Mesenchymal stem cell (in vitro differentiated cells and primary cell): ENCODE measurements at regions not wholly inside any gene's neighbourhood (a gene's known extent, or its start where the extent isn't known, plus 50 kb on each side); places are given as distances from the start of the nearest gene placed in this dataset.

ENCODE experiments used
- DNase-seq: peaks from one replicate; pipeline ENCODE4 v3.0.0-alpha.2; 2013
- H2AFZ ChIP-seq: one replicate; pipeline ENCODE4 v1.6.1; 2013; ENCODE audit warnings: low read depth, mild to moderate bottlenecking, control low read depth, inconsistent platforms, low read length, moderate library complexity
- H2AK5ac ChIP-seq: 2 replicates; pipeline ENCODE4 v1.6.1; 2013; ENCODE audit warnings: low read length, moderate library complexity, mild to moderate bottlenecking, inconsistent platforms; ENCODE audit not compliant: severe bottlenecking
- H2BK120ac ChIP-seq: one replicate; pipeline ENCODE4 v1.6.1; 2013; ENCODE audit warnings: low read depth, mild to moderate bottlenecking, inconsistent platforms, low read length, moderate library complexity
- H2BK12ac ChIP-seq, 2 experiments: one replicate each; pipeline ENCODE4 v1.6.1; 2013; ENCODE audit warnings: inconsistent platforms in 2 of 2, low read length in 2 of 2, mild to moderate bottlenecking in 2 of 2, moderate library complexity in 2 of 2, control low read depth in 1 of 2
- H2BK15ac ChIP-seq: one replicate; pipeline ENCODE4 v1.6.1; 2013; ENCODE audit warnings: mild to moderate bottlenecking, low read depth, inconsistent platforms; ENCODE audit not compliant: poor library complexity, severe bottlenecking
- H2BK5ac ChIP-seq: 2 replicates; pipeline ENCODE4 v1.6.1; 2013; ENCODE audit warnings: low read depth, mild to moderate bottlenecking, low read length, control low read depth, inconsistent platforms; ENCODE audit not compliant: poor library complexity, severe bottlenecking
- H3K14ac ChIP-seq, 2 experiments: one replicate each; pipeline ENCODE4 v1.6.1; 2013; ENCODE audit warnings: inconsistent platforms in 2 of 2, low read length in 2 of 2, control low read depth in 1 of 2, mild to moderate bottlenecking in 1 of 2, moderate library complexity in 1 of 2
- H3K18ac ChIP-seq, 2 experiments: one replicate each; pipeline ENCODE4 v1.6.1; 2013; ENCODE audit warnings: inconsistent platforms in 2 of 2, low read length in 2 of 2, control low read depth in 1 of 2, low read depth in 1 of 2, mild to moderate bottlenecking in 1 of 2
- H3K23ac ChIP-seq, 2 experiments: one replicate each; pipeline ENCODE4 v1.6.1; 2013; ENCODE audit warnings: inconsistent platforms in 2 of 2, low read length in 2 of 2, mild to moderate bottlenecking in 2 of 2, moderate library complexity in 2 of 2, control low read depth in 1 of 2
- H3K27ac ChIP-seq: 2 replicates; pipeline ENCODE4 v1.5.1; 2013; ENCODE audit warnings: mild to moderate bottlenecking, moderate library complexity, low read length, control low read depth, inconsistent platforms; ENCODE audit not compliant: poor library complexity, severe bottlenecking
- H3K27me3 ChIP-seq, 2 experiments: 2 replicates each; pipeline versions ENCODE4 v1.6.1 to v1.7.0; 2013; ENCODE audit warnings: low read length in 2 of 2, mild to moderate bottlenecking in 2 of 2, moderate library complexity in 2 of 2, control low read depth in 1 of 2, inconsistent platforms in 1 of 2; ENCODE audit not compliant: control insufficient read depth in 1 of 2, insufficient read depth in 1 of 2
- H3K36me3 ChIP-seq, 2 experiments: 2 replicates each; pipeline versions ENCODE4 v1.6.1 to v1.7.0; 2013; ENCODE audit warnings: low read length in 2 of 2, control low read depth in 1 of 2, inconsistent platforms in 1 of 2, low read depth in 1 of 2, mild to moderate bottlenecking in 1 of 2; ENCODE audit not compliant: insufficient read depth in 2 of 2, control insufficient read depth in 1 of 2
- H3K4ac ChIP-seq, 2 experiments: one replicate each; pipeline ENCODE4 v1.6.1; 2013; ENCODE audit warnings: inconsistent platforms in 2 of 2, low read length in 2 of 2, mild to moderate bottlenecking in 2 of 2, moderate library complexity in 2 of 2, control low read depth in 1 of 2, low read depth in 1 of 2
- H3K4me1 ChIP-seq: 2 replicates; pipeline ENCODE4 v1.6.1; 2013; ENCODE audit warnings: low read depth, low read length, control low read depth; ENCODE audit not compliant: control insufficient read depth, insufficient read depth
- H3K4me2 ChIP-seq: 2 replicates; pipeline ENCODE4 v1.6.1; 2013; ENCODE audit warnings: low read length, mild to moderate bottlenecking, inconsistent platforms; ENCODE audit not compliant: poor library complexity, severe bottlenecking
- H3K4me3 ChIP-seq, 2 experiments: 2 replicates each; pipeline versions ENCODE4 v1.5.1 to v1.7.0; 2013; ENCODE audit warnings: low read length in 2 of 2, mild to moderate bottlenecking in 2 of 2, control low read depth in 1 of 2, low read depth in 1 of 2; ENCODE audit not compliant: insufficient read depth in 1 of 2
- H3K79me1 ChIP-seq: replicated peaks from 2 replicates; pipeline ENCODE4 v1.6.1; 2013; ENCODE audit warnings: mild to moderate bottlenecking, control low read depth, low read length, inconsistent platforms; ENCODE audit not compliant: poor library complexity, severe bottlenecking
- H3K9ac ChIP-seq: 2 replicates; pipeline ENCODE4 v1.7.0; 2013; ENCODE audit warnings: mild to moderate bottlenecking, low read length, moderate library complexity
- H3K9me3 ChIP-seq: 2 replicates; pipeline ENCODE4 v1.7.0; 2013; ENCODE audit warnings: mild to moderate bottlenecking, low read length; ENCODE audit not compliant: control insufficient read depth
- H4K8ac ChIP-seq: one replicate; pipeline ENCODE4 v1.6.1; 2013; ENCODE audit warnings: inconsistent platforms, mild to moderate bottlenecking, low read length, moderate library complexity
- H4K91ac ChIP-seq: one replicate; pipeline ENCODE4 v1.6.1; 2013; ENCODE audit warnings: mild to moderate bottlenecking, low read length, inconsistent platforms
- WGBS: methylation state at CpG from one replicate; pipeline ENCODE4 v1.1.7; 2013; ENCODE audit warnings: mixed read lengths; 5-methylcytosine and 5-hydroxymethylcytosine counted together

DNA sequence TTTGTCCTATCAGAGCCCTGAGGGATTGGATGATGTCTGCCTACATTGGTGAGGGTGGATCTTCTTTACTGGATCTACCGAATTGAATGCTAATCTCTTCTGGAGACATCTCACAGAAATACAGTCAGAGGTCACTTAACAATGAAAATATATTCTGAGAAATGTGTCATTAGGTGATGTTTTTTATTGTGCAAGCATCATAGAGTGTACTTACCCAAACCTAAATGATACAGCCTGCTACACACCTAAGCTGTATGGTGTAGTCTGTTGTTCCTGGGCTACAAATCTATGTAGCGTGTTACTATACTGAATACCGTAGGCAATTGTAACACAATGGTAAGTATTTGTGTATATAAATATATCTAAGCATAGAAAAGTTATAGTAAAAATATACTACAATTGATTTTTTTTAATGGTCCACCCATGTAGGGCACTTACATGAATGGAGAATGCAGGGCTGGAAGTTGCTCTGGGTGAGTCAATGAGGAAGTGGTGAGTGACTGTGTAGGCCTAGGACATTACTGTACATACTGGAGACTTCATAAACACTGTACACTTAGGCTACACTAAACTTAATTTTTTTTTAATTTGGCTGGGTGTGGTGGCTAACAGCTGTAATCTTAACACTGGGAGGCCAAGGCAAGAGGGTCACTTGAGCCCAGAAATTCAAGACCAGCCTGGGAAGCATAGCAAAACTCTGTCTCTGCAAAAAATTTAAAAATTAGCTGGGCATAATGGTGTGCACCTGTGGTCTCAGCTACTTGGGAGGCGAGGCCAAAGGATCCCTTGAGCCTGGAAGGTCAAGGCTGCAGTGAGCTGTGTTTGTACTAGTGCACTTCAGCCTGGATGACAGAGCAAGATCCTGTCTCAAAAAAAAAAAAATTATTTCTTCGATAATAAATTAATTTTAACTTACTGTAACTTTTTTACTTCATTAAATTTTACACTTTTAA lies 226.3 kb upstream of the UBE2E3 start:
- no peak overlapping the region for H4K91ac ChIP-seq

DNA sequence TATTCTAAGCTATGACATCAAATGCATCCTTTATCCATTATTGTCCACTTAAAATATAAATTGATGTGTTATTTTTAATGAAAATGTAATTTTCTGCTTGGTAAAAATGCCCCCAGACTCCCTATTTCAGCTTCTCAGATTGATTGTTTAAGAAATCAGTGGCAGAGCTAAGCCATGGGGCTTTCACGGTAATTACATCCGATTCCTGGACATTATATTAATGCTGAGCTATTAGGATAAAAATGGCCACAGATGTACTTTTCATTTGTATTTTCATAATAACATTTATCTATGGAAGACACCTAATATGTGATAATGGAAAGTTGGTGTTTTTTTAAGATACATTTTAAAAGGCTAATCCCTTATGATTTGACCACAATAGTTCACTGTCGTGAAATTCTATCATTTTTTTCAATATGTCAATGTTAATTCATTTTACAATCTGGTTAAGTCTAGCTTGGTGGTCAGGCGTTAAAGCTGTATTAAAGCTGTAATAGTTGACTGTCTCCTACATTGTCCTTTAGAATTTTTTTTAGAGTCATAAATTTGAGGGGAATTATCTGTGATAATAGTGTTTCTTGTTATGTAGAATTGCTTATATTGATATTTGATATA lies 229.0 kb upstream of the UBE2E3 start:
- Histone ChIP-seq H3K36me3 (no peaks in the 10 kb centered on the region), H2BK15ac (no peak overlapping the region), H3K27ac (no peak overlapping the region), H3K4ac (no peak overlapping the region), H3K23ac (no peak overlapping the region), H4K91ac (no peak overlapping the region), H3K4me1 (no peaks in the 10 kb centered on the region), H3K14ac (no peak overlapping the region), H2BK5ac (no peak overlapping the region), H2BK120ac (no peak overlapping the region), H3K4me2 (no peak overlapping the region), H3K4me3 (no peak overlapping the region), H3K18ac (no peak overlapping the region), H3K9me3 (no peaks in the 10 kb centered on the region), H2AFZ (no peak overlapping the region), H3K9ac (no peak overlapping the region), H3K27me3 (no peaks in the 10 kb centered on the region), H2BK12ac (no peak overlapping the region), H3K79me1 (no peaks in the 10 kb centered on the region), H4K8ac (no peak overlapping the region), H2AK5ac (no peak overlapping the region)
- DNase-seq: no peak
- 100% methylated on average over 3 of the region's 4 CpGs for WGBS

More for the DNA sequence above, 226.3 kb upstream of the UBE2E3 start:
- Histone ChIP-seq H3K14ac (no peak overlapping the region), H3K23ac (no peak overlapping the region), H2BK5ac (no peak overlapping the region), H2BK15ac (no peak overlapping the region), H3K4ac (no peak overlapping the region), H3K27me3 (no peaks in the 10 kb centered on the region), H3K4me2 (no peak overlapping the region), H4K8ac (no peak overlapping the region), H3K79me1 (no peaks in the 10 kb centered on the region), H3K9me3 (no peaks in the 10 kb centered on the region), H2BK120ac (no peak overlapping the region), H2AFZ (no peak overlapping the region), H2AK5ac (no peak overlapping the region), H3K9ac (no peak overlapping the region), H3K36me3 (no peaks in the 10 kb centered on the region), H2BK12ac (no peak overlapping the region), H3K4me3 (no peak overlapping the region), H3K27ac (no peak overlapping the region), H3K18ac (peak overlapping the region; percentile 30 to 57), H3K4me1 (no peaks in the 10 kb centered on the region)
- 75% methylated on average over 1 of the region's 5 CpGs for WGBS
- peak; percentile 46 for DNase-seq

DNA sequence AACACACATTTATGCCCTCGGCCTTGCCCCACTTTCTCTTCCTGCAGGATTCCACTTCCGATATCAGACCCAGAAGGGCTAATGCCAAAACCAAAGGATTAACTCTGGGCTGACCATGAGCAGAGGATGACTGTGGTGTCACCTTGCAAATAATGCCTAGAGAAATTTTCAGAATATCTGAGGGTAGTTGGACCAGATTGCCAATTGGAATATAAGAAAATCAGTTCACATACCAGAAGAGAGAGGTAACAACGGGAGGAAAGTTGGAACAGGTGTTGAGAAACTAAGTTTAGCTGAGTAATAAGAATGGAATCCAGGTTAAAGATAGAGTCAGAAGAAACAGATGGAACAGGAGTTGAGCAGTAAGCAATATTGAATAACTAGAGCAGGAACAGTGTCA lies 232.7 kb upstream of the UBE2E3 start:
- H3K4me3 ChIP-seq: no peak overlapping the region
- 78% methylated on average over 3 of the region's 3 CpGs for WGBS
- H3K18ac ChIP-seq: no peak overlapping the region
- H2AK5ac ChIP-seq: no peak overlapping the region
- H3K4ac ChIP-seq: no peak overlapping the region
- H3K23ac ChIP-seq: no peak overlapping the region
- no peak overlapping the region for H2AFZ ChIP-seq
- H3K9ac ChIP-seq: no peak overlapping the region
- no peak overlapping the region for H3K14ac ChIP-seq
- no peak overlapping the region for H2BK120ac ChIP-seq
- H2BK5ac ChIP-seq: no peak overlapping the region
- H3K4me2 ChIP-seq: no peak overlapping the region
- no peaks in the 10 kb centered on the region for H3K27me3 ChIP-seq
- no peak overlapping the region for H3K27ac ChIP-seq
- H4K91ac ChIP-seq: no peak overlapping the region
- H4K8ac ChIP-seq: no peak overlapping the region
- no peak overlapping the region for H2BK15ac ChIP-seq
- H3K4me1 ChIP-seq: no peaks in the 10 kb centered on the region
- no peaks in the 10 kb centered on the region for H3K36me3 ChIP-seq
- DNase-seq: no peak
- H3K79me1 ChIP-seq: no peaks in the 10 kb centered on the region
- no peak overlapping the region for H2BK12ac ChIP-seq
- no peaks in the 10 kb centered on the region for H3K9me3 ChIP-seq

DNA sequence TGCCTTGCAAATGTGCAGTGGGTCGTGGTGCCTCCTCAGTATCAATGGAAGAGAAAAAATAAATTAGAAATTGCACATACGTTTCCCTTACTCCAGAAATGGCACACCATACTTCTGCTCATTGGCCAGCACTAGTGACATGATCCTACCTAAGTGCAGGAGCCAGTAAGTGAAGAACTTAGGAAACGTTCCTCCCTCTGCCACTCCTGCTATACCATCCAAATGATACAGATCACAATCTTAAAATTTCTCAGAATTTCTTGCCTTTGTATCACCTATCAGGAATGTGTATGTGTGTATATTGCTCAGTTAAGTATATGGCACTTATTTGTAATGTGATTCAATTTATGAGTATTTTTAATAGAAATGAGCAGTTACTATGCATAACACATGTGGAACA lies 237.0 kb upstream of the UBE2E3 start:
- H2BK120ac ChIP-seq: peak overlapping the region; percentile 42
- H3K9me3 ChIP-seq: no peaks in the 10 kb centered on the region
- no peak overlapping the region for H2BK15ac ChIP-seq
- H2BK5ac ChIP-seq: no peak overlapping the region
- H3K14ac ChIP-seq: no peak overlapping the region
- H3K27me3 ChIP-seq: no peaks in the 10 kb centered on the region
- WGBS: 58% methylated on average over 2 of the region's 3 CpGs
- no peak overlapping the region for H3K9ac ChIP-seq
- no peak overlapping the region for H3K23ac ChIP-seq
- no peak overlapping the region for H2AFZ ChIP-seq
- H3K36me3 ChIP-seq: no peaks in the 10 kb centered on the region
- no peak overlapping the region for H2AK5ac ChIP-seq
- H3K4ac ChIP-seq: no peak overlapping the region
- H3K18ac ChIP-seq: no peak overlapping the region
- H4K91ac ChIP-seq: no peak overlapping the region
- H3K4me2 ChIP-seq: no peak overlapping the region
- DNase-seq: no peak
- no peak overlapping the region for H2BK12ac ChIP-seq
- no peak overlapping the region for H3K4me3 ChIP-seq
- H3K4me1 ChIP-seq: no peaks in the 10 kb centered on the region
- H3K79me1 ChIP-seq: no peaks in the 10 kb centered on the region
- no peak overlapping the region for H4K8ac ChIP-seq
- no peak overlapping the region for H3K27ac ChIP-seq
